GM13977 (cell line): ENCODE measurements at regions not wholly inside any gene's neighbourhood (a gene's known extent, or its start where the extent isn't known, plus 50 kb on each side); places are given as distances from the start of the nearest gene placed in this dataset.
"Not testable (repeated sequence)": the region's sequence is repeated elsewhere in the genome, so short reads cannot be mapped to it uniquely, and the experiment has no call there.

Experiments used
- DNase-seq: peaks from one replicate; pipeline ENCODE4 v3.0.0; 2012; ENCODE audit warnings: low spot score
- in situ Hi-C: fragments of 300-500 bp; cut with MboI; formaldehyde crosslinking; loops from one replicate; pipeline ENCODE4 v1.12.0; 2022; ENCODE audit warnings: low sequenced_read_pairs, low pct_unique_long_range_greater_than_20kb, mixed read lengths, inconsistent platforms; ENCODE audit not compliant: unreplicated experiment
- TF ChIP-seq, protein P1 (sequence below): IDR thresholded peaks from 2 replicates; pipeline ENCODE4 v1.5.1; 2012; ENCODE audit warnings: mild to moderate bottlenecking, control low read depth; ENCODE audit not compliant: insufficient read depth; ENCODE audit errors: extremely low read depth, missing control alignments

DNA sequence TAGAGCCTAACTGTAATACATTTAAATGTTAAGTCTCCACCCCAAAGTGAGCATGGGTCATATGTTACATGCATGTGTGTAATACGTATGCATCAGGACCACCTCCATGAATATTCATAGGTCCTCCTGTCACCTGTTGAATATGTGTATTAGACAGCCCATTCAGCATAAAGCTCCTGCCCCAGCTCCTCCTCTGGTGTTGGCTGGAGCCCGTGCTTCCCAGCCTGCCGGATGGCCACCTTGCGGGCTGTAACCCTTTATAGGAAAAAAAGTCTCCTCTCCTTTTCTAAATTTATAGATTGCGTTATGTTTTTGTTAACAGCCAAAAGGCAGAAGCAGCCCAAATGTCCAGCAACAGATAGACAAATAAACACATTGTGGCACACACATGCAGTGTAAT lies 299.5 kb downstream of the MED10 start:
- in situ Hi-C loops = no loop called here
- no peak for DNase-seq
- TF ChIP-seq, protein P1, sequence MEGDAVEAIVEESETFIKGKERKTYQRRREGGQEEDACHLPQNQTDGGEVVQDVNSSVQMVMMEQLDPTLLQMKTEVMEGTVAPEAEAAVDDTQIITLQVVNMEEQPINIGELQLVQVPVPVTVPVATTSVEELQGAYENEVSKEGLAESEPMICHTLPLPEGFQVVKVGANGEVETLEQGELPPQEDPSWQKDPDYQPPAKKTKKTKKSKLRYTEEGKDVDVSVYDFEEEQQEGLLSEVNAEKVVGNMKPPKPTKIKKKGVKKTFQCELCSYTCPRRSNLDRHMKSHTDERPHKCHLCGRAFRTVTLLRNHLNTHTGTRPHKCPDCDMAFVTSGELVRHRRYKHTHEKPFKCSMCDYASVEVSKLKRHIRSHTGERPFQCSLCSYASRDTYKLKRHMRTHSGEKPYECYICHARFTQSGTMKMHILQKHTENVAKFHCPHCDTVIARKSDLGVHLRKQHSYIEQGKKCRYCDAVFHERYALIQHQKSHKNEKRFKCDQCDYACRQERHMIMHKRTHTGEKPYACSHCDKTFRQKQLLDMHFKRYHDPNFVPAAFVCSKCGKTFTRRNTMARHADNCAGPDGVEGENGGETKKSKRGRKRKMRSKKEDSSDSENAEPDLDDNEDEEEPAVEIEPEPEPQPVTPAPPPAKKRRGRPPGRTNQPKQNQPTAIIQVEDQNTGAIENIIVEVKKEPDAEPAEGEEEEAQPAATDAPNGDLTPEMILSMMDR = no peak

DNA sequence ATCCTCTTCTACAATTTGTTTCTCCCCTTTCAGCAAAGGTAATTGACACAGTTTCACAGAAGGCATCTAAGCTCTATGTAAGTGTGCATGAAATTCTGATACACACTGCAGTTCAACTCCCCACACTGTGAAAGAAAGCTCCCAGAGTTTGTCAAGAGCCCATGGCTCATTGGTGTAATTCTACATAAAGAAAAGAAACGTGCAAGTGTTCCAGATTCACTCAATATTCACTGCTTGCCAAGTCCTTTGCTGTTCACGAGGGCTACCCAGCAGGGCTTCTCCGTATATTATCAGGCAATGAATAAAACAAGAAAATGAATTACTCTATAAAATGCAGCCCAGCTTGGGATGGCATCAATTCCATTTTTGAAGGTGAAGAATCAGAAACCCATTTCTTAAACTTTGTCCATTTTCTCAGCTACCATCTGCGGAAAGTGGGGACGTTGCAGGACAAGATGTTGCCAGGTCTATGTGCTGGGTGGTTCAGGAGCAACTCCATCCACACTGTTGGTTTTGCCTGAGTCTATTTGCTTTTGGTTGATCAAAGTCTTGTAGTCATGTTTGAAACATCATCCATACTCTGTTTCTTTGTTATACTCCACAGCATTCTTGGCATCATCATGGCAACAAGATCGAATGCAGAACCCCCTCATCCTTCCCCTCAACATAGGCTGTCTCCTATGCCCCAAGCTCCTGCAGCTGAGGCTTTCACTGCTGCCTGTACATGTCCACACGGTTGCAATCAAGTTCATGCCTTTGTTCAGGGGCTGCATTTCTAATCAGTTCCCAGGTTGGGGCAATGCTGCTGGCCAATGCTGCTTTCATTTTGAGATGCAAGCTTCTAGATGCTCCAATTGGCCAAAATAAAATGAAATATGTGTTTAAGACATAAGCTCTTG lies 301.8 kb downstream of the MED10 start:
- TF ChIP-seq, protein P1 = no peak
- no peak for DNase-seq
- in situ Hi-C loops = no loop called here

DNA sequence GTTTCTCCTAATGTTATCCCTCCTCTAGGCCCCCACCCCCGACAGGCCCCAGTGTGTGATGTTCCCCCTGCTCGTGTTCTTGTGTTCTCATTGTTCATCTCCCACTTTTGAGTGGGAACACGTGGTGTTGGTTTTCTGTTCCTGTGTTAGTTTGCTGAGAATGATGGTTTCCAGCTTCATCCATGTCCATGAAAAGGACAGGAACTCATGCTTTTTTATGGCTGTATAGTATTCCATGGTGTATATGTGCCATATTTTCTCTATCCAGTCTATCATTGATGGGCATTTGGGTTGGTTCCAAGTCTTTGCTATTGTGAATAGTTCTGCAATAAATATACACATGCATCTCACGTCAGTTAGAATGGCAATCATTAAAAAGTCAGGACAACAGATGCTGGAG lies 305.9 kb downstream of the MED10 start:
- DNase-seq, in situ Hi-C loops: not testable (repeated sequence)

DNA sequence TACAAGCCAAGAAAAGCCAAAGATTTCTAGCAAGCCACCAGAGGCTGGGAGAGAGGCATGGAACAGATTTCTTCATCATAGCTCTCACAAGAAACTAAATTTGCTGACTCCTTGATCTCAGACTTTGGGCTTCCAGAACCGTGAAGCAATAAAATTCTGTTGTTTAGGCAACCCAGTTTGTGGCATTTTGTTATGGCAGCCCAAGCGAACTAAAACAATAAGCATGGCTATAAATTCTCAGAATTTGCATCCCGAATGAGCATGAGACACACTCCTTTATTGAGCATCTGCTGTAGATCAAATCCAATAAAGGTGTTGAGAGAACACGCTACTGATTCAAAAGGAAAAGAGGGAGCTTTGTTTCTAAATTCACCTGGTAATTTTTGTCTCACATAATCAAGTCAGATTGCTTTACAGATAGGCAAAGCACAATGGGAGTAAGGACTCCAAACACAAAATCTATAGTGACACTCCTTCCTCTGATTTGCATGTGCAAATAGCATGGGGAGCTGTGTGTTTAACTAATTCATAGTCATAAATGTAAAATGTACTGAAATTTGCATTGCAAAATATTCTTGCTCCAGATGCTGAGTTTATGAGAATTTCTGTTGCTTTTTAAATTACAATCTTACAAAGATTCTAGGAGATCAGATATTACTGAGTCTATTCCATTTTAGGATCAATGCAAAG lies 308.7 kb downstream of the MED10 start:
- DNase-seq = no peak
- in situ Hi-C loops = no loop called here
- TF ChIP-seq, protein P1 = no peak

DNA sequence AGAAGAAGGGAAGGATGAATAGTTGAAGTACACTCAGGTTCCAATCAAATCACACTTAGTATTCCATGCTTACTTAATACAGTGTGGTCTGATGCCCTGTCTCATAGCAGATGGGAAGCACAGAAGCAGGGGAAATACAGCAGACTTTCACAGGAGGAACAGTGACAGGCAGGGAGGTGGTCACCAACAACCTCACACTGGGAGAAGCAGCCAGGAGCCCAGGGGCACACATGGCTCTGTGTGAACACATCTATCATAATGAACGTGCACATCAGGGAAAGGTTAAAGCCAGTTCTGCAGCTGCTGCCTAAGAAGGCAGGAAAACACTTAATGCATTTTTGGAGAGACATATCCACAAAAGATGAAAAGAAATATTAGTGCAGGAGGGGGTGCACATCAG lies 312.3 kb downstream of the MED10 start:
- no peak for DNase-seq
- in situ Hi-C loops = no loop called here
- TF ChIP-seq, protein P1 = no peak

DNA sequence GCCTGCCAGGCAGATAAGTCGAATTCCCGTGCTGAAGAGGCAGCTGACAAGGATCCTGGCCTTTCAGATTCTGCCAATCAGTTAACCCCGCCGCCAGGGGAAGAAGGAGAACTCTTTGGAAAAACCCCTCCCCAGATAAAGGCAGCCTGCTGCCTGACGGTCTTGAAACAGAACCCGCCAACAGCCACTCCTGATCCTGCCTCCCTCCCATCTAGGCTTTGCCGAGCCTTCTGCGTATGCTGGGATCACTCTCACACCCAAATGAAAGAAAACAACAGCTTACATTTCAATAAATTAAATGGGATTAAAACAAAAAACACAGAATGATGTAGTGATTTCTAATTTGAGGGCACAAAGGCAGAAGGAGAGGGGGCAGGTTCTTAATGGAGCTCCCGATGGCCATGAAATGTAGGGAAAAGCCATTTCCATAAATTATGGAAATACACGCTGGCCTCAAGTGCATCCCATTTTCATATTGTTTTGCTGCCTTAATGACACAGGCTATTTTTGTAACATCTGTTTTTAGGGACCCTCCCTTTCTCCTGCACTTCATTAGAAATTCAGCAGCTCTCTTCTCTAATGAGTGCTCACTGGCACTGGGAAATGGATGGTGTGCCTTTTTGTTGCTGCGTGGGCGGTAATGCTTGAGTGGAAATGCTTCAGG lies 319.1 kb downstream of the MED10 start:
- in situ Hi-C loops = no loop called here
- TF ChIP-seq, protein P1 = no peak
- DNase-seq = no peak
